GM23248 (cell line): ENCODE measurements at regions not wholly inside any gene's neighbourhood (a gene's known extent, or its start where the extent isn't known, plus 50 kb on each side); places are given as distances from the start of the nearest gene placed in this dataset.

Source experiments
- DNase-seq: peaks from one replicate; pipeline ENCODE4 v3.0.0-alpha.2; 2015
- H2AFZ ChIP-seq: fragments of 200-600 bp; sonication (generic); 2 replicates; pipeline ENCODE4 v1.6.1; 2016; ENCODE audit warnings: antibody characterized with exemption
- H3F3A ChIP-seq: fragments of 200-600 bp; sonication (generic); 2 replicates; pipeline ENCODE4 v1.6.1; 2016; ENCODE audit warnings: mild to moderate bottlenecking, antibody characterized with exemption, mixed run types; ENCODE audit not compliant: insufficient read depth
- H3K27ac ChIP-seq: fragments of 200-600 bp; sonication (generic); 2 replicates; pipeline ENCODE4 v1.5.1; 2016; ENCODE audit warnings: mild to moderate bottlenecking
- H3K27me3 ChIP-seq: fragments of 200-600 bp; sonication (generic); replicated peaks from 2 replicates; pipeline ENCODE4 v1.6.1; 2016; ENCODE audit warnings: mild to moderate bottlenecking; ENCODE audit not compliant: insufficient read depth
- H3K36me3 ChIP-seq: fragments of 200-600 bp; sonication (generic); 2 replicates; pipeline ENCODE4 v1.6.1; 2016; ENCODE audit warnings: low read depth, mild to moderate bottlenecking
- H3K4me1 ChIP-seq: fragments of 200-600 bp; sonication (generic); 2 replicates; pipeline ENCODE4 v1.6.1; 2016; ENCODE audit warnings: mild to moderate bottlenecking; ENCODE audit not compliant: insufficient read depth
- H3K4me2 ChIP-seq: fragments of 200-600 bp; sonication (generic); one replicate; pipeline ENCODE4 v1.6.1; 2016; ENCODE audit warnings: mild to moderate bottlenecking; ENCODE audit not compliant: unreplicated experiment
- H3K4me3 ChIP-seq: fragments of 200-600 bp; sonication (generic); 2 replicates; pipeline ENCODE4 v1.5.1; 2016; ENCODE audit warnings: mild to moderate bottlenecking
- H3K79me2 ChIP-seq: fragments of 200-600 bp; sonication (generic); 2 replicates; pipeline ENCODE4 v1.6.1; 2016; ENCODE audit warnings: mild to moderate bottlenecking; ENCODE audit not compliant: insufficient read depth
- H3K9ac ChIP-seq: fragments of 200-600 bp; sonication (generic); 2 replicates; pipeline ENCODE4 v1.6.1; 2016; ENCODE audit warnings: mild to moderate bottlenecking
- H3K9me2 ChIP-seq: fragments of 200-600 bp; sonication (generic); 2 replicates; pipeline ENCODE4 v1.6.1; 2016; ENCODE audit warnings: mixed run types, mild to moderate bottlenecking, moderate library complexity; ENCODE audit not compliant: insufficient read depth
- H3K9me3 ChIP-seq: fragments of 200-600 bp; sonication (generic); one replicate; pipeline ENCODE4 v1.6.1; 2017; ENCODE audit warnings: low read depth
- H4K20me1 ChIP-seq: fragments of 200-600 bp; sonication (generic); 2 replicates; pipeline ENCODE4 v1.6.0; 2016; ENCODE audit not compliant: insufficient read depth
- EZH2 ChIP-seq: fragments of 200-600 bp; sonication (generic); IDR thresholded peaks from 2 replicates; pipeline ENCODE4 v1.6.1; 2018; ENCODE audit warnings: antibody characterized with exemption, mild to moderate bottlenecking; ENCODE audit not compliant: insufficient read depth, poor library complexity, severe bottlenecking
- EZH2phosphoT487 ChIP-seq: fragments of 200-600 bp; sonication (generic); IDR thresholded peaks from 2 replicates; pipeline ENCODE4 v1.6.1; 2018; ENCODE audit warnings: antibody characterized with exemption, moderate library complexity, mild to moderate bottlenecking, low read depth; ENCODE audit not compliant: insufficient read depth
- WGBS, 2 experiments: methylation state at CpG; one replicate each; pipeline ENCODE4 v1.1.6; 2015 to 2017; ENCODE audit warnings: low lambda C conversion rate in 2 of 2, low coverage in 1 of 2; ENCODE audit errors: missing lambda C conversion rate in 2 of 2; 5-methylcytosine and 5-hydroxymethylcytosine counted together
- in situ Hi-C: fragments of 300-500 bp; cut with MboI; formaldehyde crosslinking; loops from 2 replicates; pipeline ENCODE4 v1.15.0; 2020

DNA sequence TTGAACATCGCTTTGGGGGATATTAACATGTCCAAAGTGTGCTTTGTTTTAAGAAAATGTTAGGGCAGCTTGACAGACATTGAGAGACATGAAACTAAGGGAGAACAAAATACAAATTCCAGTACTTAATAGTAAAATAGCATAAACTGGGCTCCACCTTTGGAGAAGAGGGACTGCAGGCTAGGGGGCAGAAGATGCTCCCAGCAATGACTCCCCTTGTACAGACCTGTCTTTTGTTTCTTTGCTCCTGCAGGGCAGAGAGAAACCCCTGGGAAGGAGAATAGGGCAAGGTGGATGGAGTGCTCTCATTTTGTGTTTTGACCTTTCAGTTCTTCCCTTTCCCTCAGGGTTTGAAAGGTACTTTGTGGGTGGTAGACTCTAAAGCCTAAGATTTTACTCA lies 115.6 kb upstream of the PLCB4 start:
- 68 to 94% methylated on average over 1 of the region's 1 CpG for WGBS, 2 experiments
- Histone ChIP-seq H3K27ac (no peak overlapping the region), H2AFZ (no peak overlapping the region), H3K4me2 (no peak overlapping the region), H3K27me3 (no peaks in the 10 kb centered on the region), H3K79me2 (no peaks in the 10 kb centered on the region), H3K9ac (no peak overlapping the region), H3K4me1 (no peaks in the 10 kb centered on the region), H3K36me3 (no peaks in the 10 kb centered on the region), H3K9me2 (no peaks in the 10 kb centered on the region), H3F3A (no peaks in the 10 kb centered on the region), H4K20me1 (no peaks in the 10 kb centered on the region), H3K9me3 (no peaks in the 10 kb centered on the region), H3K4me3 (no peak overlapping the region)
- in situ Hi-C loops = no loop called here
- TF ChIP-seq EZH2phosphoT487 = no peak
- no peak for TF ChIP-seq EZH2
- DNase-seq = no peak

GRCh38 chr20:8960241-8960640 lies 108.6 kb upstream of the PLCB4 start:
- DNase-seq = no peak
- Histone ChIP-seq H3K4me1 (no peaks in the 10 kb centered on the region), H3K9me2 (no peaks in the 10 kb centered on the region), H4K20me1 (no peaks in the 10 kb centered on the region), H3K27me3 (no peaks in the 10 kb centered on the region), H3F3A (no peaks in the 10 kb centered on the region), H3K27ac (no peak overlapping the region), H3K9me3 (no peaks in the 10 kb centered on the region), H3K4me2 (no peak overlapping the region), H3K9ac (no peak overlapping the region), H2AFZ (no peak overlapping the region), H3K36me3 (no peaks in the 10 kb centered on the region), H3K79me2 (no peaks in the 10 kb centered on the region), H3K4me3 (no peak overlapping the region)
- in situ Hi-C loops = no loop called here
- 87 to 89% methylated on average over 4 of the region's 4 CpGs for WGBS, 2 experiments
- TF ChIP-seq EZH2 (no peak), EZH2phosphoT487 (no peak)

GRCh38 chr20:8963330-8963729 lies 105.6 kb upstream of the PLCB4 start:
- in situ Hi-C loops = no loop called here
- H3K9me3 ChIP-seq = no peaks in the 10 kb centered on the region
- H3K27ac ChIP-seq = no peak overlapping the region
- no peak overlapping the region for H3K4me3 ChIP-seq
- no peak overlapping the region for H2AFZ ChIP-seq
- H3K79me2 ChIP-seq = no peaks in the 10 kb centered on the region
- H3F3A ChIP-seq = no peaks in the 10 kb centered on the region
- H4K20me1 ChIP-seq = no peaks in the 10 kb centered on the region
- no peaks in the 10 kb centered on the region for H3K36me3 ChIP-seq
- no peaks in the 10 kb centered on the region for H3K9me2 ChIP-seq
- TF ChIP-seq EZH2 (no peak), EZH2phosphoT487 (no peak)
- H3K9ac ChIP-seq = no peak overlapping the region
- DNase-seq = no peak
- H3K4me1 ChIP-seq = no peaks in the 10 kb centered on the region
- no peak overlapping the region for H3K4me2 ChIP-seq
- no peaks in the 10 kb centered on the region for H3K27me3 ChIP-seq

GRCh38 chr20:8964959-8965562 lies 103.8 kb upstream of the PLCB4 start:
- TF ChIP-seq EZH2phosphoT487 (no peak), EZH2 (no peak)
- H3K9me3 ChIP-seq = no peaks in the 10 kb centered on the region
- no peaks in the 10 kb centered on the region for H3K27me3 ChIP-seq
- H3K79me2 ChIP-seq = no peaks in the 10 kb centered on the region
- H3K36me3 ChIP-seq = no peaks in the 10 kb centered on the region
- H3K4me1 ChIP-seq = no peaks in the 10 kb centered on the region
- no peak overlapping the region for H2AFZ ChIP-seq
- H3K4me2 ChIP-seq = no peak overlapping the region
- no peak for DNase-seq
- no peaks in the 10 kb centered on the region for H3K9me2 ChIP-seq
- no peak overlapping the region for H3K4me3 ChIP-seq
- WGBS, 2 experiments = 94 to 95% methylated on average over 5 of the region's 5 CpGs
- H3K9ac ChIP-seq = no peak overlapping the region
- H3F3A ChIP-seq = no peaks in the 10 kb centered on the region
- no peak overlapping the region for H3K27ac ChIP-seq
- in situ Hi-C loops = no loop called here
- no peaks in the 10 kb centered on the region for H4K20me1 ChIP-seq

DNA sequence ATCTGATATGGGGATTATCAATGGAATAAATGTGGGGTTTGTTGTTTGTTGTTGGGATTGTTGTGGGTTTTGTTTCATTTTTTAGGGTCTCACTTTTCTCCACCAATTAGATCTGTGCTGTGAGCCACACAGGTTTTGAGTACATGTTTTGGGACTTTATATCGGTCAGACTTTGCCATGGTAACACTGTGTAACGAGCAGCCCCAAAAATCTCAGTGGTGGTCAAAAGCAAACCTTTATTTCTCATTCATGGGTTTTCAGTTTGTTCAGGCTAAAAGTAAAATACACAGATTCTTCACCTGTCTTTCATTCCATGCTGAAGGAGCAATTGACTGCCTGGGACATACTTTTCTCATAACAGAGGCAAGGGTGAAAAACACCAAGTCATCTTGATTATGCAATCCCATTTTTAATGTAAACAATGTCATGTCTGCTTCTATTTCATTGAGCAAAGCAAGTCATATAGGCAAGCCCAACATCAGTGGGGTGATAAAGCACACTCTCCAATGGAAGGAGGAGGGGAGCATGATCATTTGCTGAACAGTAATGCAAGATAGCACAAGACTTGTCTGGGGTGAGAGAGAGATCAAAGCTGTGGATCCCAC lies 101.1 kb upstream of the PLCB4 start:
- Histone ChIP-seq H3K4me2 (no peak overlapping the region), H3K36me3 (no peaks in the 10 kb centered on the region), H3K27me3 (no peaks in the 10 kb centered on the region), H4K20me1 (no peaks in the 10 kb centered on the region), H3K27ac (no peak overlapping the region), H3K9me3 (no peaks in the 10 kb centered on the region), H2AFZ (no peak overlapping the region), H3K4me1 (no peaks in the 10 kb centered on the region), H3K4me3 (no peak overlapping the region), H3F3A (no peaks in the 10 kb centered on the region), H3K79me2 (no peaks in the 10 kb centered on the region), H3K9ac (no peak overlapping the region), H3K9me2 (no peaks in the 10 kb centered on the region)
- in situ Hi-C loops = no loop called here
- WGBS, 2 experiments = 87 to 88% methylated on average over 2 of the region's 2 CpGs
- TF ChIP-seq EZH2phosphoT487 (no peak), EZH2 (no peak)
- DNase-seq = no peak
